ENCODE measurements at regions not wholly inside any gene's neighbourhood (a gene's known extent, or its start where the extent isn't known, plus 50 kb on each side); places are given as distances from the start of the nearest gene placed in this dataset.

DNA sequence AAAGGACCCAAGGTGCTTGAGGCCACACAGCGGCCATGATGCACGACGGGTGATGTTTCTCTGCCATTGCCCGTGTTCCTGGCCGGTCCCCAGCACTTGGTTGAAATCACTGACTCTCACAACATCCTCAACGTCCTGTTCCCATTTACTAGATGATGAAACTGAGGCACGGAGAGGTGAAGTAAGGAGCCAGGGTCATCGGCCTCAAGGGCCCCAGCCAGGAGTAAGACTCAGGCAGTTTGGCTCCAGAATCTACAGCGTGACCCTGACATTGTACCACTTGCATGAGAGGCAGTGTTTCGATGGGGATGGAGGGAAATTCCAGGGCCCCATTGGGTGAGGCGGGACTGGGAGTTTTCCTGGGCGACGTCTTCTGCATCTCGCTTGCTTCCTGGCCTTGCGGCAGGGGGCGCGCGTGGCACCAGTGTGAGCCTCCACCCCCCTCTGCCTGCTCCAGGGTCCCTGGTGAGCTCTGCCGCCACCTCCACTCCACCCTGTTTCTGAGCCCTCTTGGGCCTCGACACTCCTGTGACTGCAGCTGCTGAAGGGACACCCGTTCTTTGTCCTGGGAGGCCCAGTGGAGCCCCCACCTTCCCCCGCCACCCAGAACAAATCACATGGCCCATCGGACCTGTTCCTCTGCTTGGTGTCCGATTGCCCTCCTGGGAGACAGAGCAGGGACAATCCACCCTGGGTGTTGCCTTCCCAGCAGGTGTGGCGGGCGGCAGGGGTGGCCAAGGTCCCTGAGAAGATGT, 133.0 kb upstream of the GSE1 start:
- Mint-ChIP-seq H3K27ac (no peak overlapping the region), H3K4me3 (no peak overlapping the region), H3K4me1 (ENCODE audit: low read depth) (no peaks in the 10 kb centered on the region), H3K27me3 (ENCODE audit: low read depth) (no peaks in the 10 kb centered on the region), H3K36me3 (ENCODE audit: insufficient read depth in 2 of 2) (no peaks in the 10 kb centered on the region), H3K9me3 (no peaks in the 10 kb centered on the region)
- DNase-seq: no peak
- ATAC-seq (replicated peaks in 1 of 2): no peak

DNA sequence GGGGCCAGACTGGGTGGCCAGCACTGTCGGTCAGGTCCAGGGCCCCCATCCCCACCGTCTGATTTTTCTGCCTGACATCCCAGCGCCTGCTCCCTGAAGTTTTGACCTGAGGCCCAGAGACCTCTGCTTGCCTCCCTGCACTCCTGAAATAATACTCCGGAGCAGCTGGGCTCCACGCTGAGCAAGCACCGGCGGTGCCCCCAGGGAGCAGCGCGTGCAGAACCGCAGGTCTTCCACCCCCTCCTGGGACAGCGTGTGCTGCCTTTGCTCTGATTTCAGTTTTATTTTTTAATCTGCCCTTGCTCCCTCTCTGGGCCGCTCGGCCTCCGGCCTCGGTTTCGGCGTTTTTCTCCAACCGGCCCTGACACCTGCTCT, 132.4 kb upstream of the GSE1 start:
- no peak for ATAC-seq (replicated peaks in 1 of 2)
- H3K4me3 Mint-ChIP-seq: no peak overlapping the region
- H3K27me3 Mint-ChIP-seq (ENCODE audit: low read depth): no peaks in the 10 kb centered on the region
- DNase-seq: no peak
- H3K36me3 Mint-ChIP-seq (ENCODE audit: insufficient read depth in 2 of 2): no peaks in the 10 kb centered on the region
- H3K4me1 Mint-ChIP-seq (ENCODE audit: low read depth): no peaks in the 10 kb centered on the region
- no peak overlapping the region for H3K27ac Mint-ChIP-seq
- H3K9me3 Mint-ChIP-seq: no peaks in the 10 kb centered on the region

DNA sequence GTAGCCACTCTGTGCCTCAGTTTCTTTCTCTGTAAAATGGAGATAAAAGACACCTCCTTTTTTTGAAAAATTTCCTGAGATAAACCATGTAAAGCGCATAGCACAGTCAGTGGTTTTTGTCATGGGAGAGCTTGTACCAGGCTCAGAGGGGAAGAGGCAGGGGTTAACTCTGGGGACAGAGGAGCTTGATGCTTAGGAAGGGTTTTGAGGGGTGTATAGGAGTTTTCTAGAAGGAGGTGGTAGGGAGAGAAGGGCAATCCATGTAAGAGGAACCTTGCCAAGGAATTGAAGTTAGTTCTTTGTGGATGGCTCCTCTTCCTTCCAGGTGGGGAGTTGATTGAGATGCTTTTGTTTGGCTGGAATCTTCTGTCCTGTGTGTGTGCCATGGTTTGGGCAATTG, 131.9 kb upstream of the GSE1 start:
- H3K36me3 Mint-ChIP-seq (ENCODE audit: insufficient read depth in 2 of 2): no peaks in the 10 kb centered on the region
- ATAC-seq (replicated peaks in 1 of 2) (no peak), DNase-seq (no peak)
- no peak overlapping the region for H3K27ac Mint-ChIP-seq
- H3K9me3 Mint-ChIP-seq: no peaks in the 10 kb centered on the region
- H3K4me3 Mint-ChIP-seq: no peak overlapping the region
- no peaks in the 10 kb centered on the region for H3K4me1 Mint-ChIP-seq (ENCODE audit: low read depth)
- no peaks in the 10 kb centered on the region for H3K27me3 Mint-ChIP-seq (ENCODE audit: low read depth)

DNA sequence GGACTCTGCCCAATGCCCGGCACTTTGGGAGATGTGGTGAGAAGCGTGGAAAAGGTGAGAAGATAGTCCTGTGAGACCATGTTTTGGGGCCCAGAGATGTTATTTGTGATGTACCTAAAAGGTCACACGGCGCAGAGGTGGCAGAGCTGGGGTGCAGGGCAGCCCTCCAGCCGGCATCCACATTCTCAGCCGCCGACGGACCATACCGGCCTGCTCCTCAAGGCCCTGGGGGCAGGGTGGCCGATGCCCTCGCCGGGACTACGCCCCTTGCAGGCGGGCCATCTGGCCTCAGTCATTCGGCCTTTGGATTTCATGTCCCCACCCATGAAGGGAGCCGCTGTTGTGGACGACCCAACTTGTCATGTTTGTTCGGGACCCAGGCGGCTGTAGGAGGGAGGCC, 131.4 kb upstream of the GSE1 start:
- no peak overlapping the region for H3K27ac Mint-ChIP-seq
- no peaks in the 10 kb centered on the region for H3K36me3 Mint-ChIP-seq (ENCODE audit: insufficient read depth in 2 of 2)

DNA sequence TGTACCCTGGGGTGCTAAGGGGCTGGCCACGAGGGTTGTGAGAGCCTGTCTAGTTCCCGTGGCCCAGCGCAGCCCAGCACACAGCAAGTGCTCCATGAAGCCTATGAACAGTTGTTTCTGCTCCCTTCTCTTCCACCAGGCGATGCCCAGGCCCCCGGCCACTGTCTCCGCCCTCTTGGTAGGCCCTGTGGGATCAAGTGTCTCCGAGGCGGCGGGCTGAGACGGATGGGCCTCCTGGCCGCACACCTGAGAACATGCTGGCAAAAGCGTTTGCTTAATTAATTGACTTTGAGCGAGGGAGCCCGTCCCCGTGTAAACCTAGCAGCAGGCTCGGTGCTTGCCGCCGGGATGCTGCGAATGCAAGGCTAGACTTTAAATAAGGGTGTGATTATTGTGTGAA, 129.7 kb upstream of the GSE1 start:
- no peak overlapping the region for H3K4me3 Mint-ChIP-seq
- DNase-seq (no peak), ATAC-seq (replicated peaks in 1 of 2) (no peak)
- no peak overlapping the region for H3K27ac Mint-ChIP-seq
- no peaks in the 10 kb centered on the region for H3K9me3 Mint-ChIP-seq
- H3K4me1 Mint-ChIP-seq (ENCODE audit: low read depth): no peaks in the 10 kb centered on the region
- H3K36me3 Mint-ChIP-seq (ENCODE audit: insufficient read depth in 2 of 2): no peaks in the 10 kb centered on the region
- H3K27me3 Mint-ChIP-seq (ENCODE audit: low read depth): no peaks in the 10 kb centered on the region

More for the DNA sequence above, 131.4 kb upstream of the GSE1 start:
- H3K9me3 Mint-ChIP-seq: no peaks in the 10 kb centered on the region
- no peak overlapping the region for H3K4me3 Mint-ChIP-seq
- DNase-seq (no peak), ATAC-seq (replicated peaks in 1 of 2) (no peak)
- no peaks in the 10 kb centered on the region for H3K27me3 Mint-ChIP-seq (ENCODE audit: low read depth)
- no peaks in the 10 kb centered on the region for H3K4me1 Mint-ChIP-seq (ENCODE audit: low read depth)

DNA sequence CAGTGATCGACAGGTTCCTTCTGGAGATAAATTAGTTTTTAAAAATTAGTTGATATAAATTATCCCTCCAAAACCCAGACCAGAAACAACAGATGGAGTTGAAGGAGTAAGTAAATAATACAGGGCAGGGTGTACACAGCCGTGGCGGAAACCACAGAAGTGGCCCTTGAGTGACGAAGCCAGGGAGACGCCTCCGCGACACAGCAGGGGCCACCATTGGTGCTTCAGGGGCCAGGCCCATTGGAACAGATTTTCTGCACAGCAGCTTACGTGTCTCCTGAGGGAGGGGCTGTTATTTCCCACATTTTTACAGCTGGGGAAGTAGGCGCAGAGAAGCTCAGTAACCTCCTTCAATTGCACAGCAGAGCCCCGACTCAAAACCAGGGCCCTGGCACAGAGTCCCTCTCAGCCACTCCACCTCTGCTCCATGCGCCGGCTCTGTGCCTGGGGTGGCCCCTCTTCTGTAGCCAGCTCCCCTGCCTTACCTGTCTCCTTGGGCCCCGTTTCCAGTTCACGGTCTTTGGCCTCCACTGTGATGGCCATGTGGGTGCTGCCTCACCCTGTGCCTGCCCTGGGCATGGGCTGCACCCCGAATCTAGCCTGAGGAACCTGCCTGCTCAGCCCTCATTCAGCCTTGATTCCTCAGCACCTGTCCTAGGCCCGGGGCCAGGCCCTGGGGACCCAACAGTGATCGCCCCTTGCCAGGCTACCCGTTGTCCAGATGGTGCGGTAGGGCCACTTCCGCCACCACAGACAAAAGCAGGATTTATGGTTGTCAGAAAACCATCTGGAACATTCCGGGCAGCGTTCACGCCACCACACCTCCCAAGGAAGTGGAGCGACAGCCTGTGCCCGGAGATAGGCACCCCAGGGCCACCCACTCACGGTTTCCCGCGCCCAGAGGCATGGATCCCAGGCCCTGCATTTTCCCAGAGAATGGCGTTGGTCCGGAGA, 128.5 kb upstream of the GSE1 start:
- no peak for DNase-seq
- no peak overlapping the region for H3K27ac Mint-ChIP-seq
- H3K36me3 Mint-ChIP-seq (ENCODE audit: insufficient read depth in 2 of 2): no peaks in the 10 kb centered on the region
- H3K4me1 Mint-ChIP-seq (ENCODE audit: low read depth): no peaks in the 10 kb centered on the region
- ATAC-seq (replicated peaks in 1 of 2): no peak
- H3K9me3 Mint-ChIP-seq: no peaks in the 10 kb centered on the region
- H3K4me3 Mint-ChIP-seq: no peak overlapping the region
- no peaks in the 10 kb centered on the region for H3K27me3 Mint-ChIP-seq (ENCODE audit: low read depth)

DNA sequence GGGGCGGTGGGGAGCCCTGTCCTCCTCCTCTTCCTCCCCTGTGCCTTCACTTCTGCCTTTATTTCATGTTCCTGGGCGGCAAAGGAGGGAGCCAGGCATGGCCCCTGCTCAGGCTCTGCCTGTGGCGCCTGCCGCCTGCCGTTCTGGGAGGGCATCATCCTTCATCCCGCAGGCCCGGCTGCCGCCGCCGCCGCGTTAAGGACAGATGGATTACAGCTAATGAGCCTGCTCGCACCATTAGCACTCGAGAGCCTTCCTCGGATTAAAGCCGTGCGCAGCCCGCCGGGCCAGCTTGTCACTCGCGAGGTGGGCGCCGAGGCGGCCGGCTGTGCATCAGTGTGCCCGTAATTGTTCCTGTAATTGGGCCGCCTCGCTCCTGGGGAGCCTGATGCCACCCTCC, 127.7 kb upstream of the GSE1 start:
- no peaks in the 10 kb centered on the region for H3K9me3 Mint-ChIP-seq
- no peak for DNase-seq
- no peak overlapping the region for H3K4me3 Mint-ChIP-seq
- ATAC-seq (replicated peaks in 1 of 2): no peak
- H3K4me1 Mint-ChIP-seq (ENCODE audit: low read depth): no peaks in the 10 kb centered on the region
- H3K27me3 Mint-ChIP-seq (ENCODE audit: low read depth): no peaks in the 10 kb centered on the region
- no peak overlapping the region for H3K27ac Mint-ChIP-seq
- no peaks in the 10 kb centered on the region for H3K36me3 Mint-ChIP-seq (ENCODE audit: insufficient read depth in 2 of 2)

DNA sequence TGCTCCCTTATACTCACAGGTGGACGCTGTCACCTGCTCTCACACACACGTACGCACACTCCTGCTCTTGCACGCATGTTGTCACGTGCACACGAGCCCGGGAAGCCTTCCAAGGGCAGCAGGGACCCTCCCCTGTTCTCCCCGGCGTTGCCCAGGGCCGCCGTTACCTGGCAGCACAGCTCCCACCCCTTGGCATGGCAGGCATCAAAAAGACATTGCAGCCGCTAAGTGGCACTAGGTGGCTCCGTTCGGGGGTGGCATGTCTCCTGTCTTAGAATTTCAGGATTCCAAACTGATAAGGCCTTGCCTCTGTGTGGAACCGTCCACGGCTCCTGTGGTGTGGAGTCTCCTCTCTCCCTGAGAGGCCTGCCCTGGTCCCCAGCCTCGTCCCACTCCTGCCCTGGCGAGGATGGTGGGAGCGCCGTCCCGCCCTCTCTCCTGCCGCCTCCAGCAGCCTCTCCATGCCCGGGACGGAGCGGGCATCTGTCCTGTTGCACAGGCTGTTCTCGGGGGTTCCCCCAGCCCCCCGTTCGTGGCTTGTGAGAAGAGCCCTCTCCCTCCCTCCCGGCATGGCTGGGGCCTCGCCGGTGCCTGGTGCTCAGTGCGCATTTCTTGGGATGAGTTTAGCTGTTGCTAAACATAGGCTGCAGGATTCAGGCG, 126.7 kb upstream of the GSE1 start:
- no peaks in the 10 kb centered on the region for H3K27me3 Mint-ChIP-seq (ENCODE audit: low read depth)
- H3K9me3 Mint-ChIP-seq: no peaks in the 10 kb centered on the region
- no peak overlapping the region for H3K4me3 Mint-ChIP-seq
- DNase-seq: no peak
- no peaks in the 10 kb centered on the region for H3K36me3 Mint-ChIP-seq (ENCODE audit: insufficient read depth in 2 of 2)
- peaks cover 5% of the 10 kb centered on the region for H3K4me1 Mint-ChIP-seq (ENCODE audit: low read depth)
- H3K27ac Mint-ChIP-seq: no peak overlapping the region
- ATAC-seq (replicated peaks in 1 of 2): no peak

DNA sequence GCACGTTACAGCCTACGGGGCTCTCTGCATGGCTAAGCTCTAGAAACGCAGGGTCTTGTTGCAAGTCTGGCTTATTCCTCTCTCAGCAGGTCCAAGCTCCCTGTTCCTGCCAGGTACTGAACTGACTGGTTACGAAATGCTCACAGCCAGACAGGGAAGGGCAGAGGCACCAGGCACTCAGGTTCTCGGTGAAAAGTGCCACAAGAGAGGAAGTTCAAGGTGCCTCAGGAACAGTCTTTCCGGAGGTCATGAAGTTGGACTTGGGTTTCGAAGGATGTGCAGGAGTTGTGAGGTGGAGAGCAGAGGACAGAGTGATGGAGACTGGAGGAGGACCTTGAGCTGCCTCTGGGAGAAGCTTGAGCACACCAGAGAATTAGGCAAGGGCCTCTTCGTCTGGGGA, 124.7 kb upstream of the GSE1 start:
- no peak for ATAC-seq (replicated peaks in 1 of 2)
- DNase-seq: no peak
- H3K36me3 Mint-ChIP-seq (ENCODE audit: insufficient read depth in 2 of 2): no peaks in the 10 kb centered on the region
- no peak overlapping the region for H3K27ac Mint-ChIP-seq
- peaks cover 7% of the 10 kb centered on the region for H3K4me1 Mint-ChIP-seq (ENCODE audit: low read depth)
- H3K27me3 Mint-ChIP-seq (ENCODE audit: low read depth): no peaks in the 10 kb centered on the region
- no peaks in the 10 kb centered on the region for H3K9me3 Mint-ChIP-seq
- H3K4me3 Mint-ChIP-seq: no peak overlapping the region

DNA sequence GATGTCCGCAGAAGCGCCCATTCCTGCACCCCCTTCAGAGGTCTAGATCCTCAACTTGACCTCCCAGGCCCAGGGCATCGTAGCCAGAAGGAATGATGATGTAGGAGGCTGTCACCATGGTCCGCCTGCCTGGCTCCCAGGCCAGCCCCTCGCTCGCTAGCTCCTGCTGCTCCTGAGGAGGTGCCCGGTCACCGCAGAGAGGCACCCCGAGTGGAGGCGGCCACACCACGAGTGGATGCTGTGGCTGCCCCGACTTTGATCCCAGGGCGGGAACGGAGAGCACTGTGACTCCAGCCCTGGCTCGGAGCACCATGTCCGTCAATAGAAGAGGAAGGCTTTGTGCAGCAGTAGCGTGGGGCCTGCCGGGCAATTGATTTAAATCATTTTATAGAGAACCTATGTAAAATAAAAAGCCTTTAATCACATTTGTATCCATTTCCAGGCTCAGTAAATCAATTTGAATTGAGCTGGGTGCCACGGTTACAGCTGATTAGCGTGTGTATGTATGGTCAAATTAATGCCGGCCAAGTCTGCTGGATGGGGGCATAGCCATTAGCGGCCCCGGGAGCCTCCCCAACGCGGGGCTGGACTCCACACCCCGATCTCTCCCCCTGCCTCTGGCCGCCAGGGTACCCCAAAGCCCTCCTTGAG, 122.6 kb upstream of the GSE1 start:
- no peak overlapping the region for H3K4me3 Mint-ChIP-seq
- ATAC-seq (replicated peaks in 1 of 2) (no peak), DNase-seq (no peak)
- H3K4me1 Mint-ChIP-seq (ENCODE audit: low read depth): peaks cover 7% of the 10 kb centered on the region
- H3K9me3 Mint-ChIP-seq: no peaks in the 10 kb centered on the region
- no peaks in the 10 kb centered on the region for H3K27me3 Mint-ChIP-seq (ENCODE audit: low read depth)
- no peaks in the 10 kb centered on the region for H3K36me3 Mint-ChIP-seq (ENCODE audit: insufficient read depth in 2 of 2)
- H3K27ac Mint-ChIP-seq: no peak overlapping the region

DNA sequence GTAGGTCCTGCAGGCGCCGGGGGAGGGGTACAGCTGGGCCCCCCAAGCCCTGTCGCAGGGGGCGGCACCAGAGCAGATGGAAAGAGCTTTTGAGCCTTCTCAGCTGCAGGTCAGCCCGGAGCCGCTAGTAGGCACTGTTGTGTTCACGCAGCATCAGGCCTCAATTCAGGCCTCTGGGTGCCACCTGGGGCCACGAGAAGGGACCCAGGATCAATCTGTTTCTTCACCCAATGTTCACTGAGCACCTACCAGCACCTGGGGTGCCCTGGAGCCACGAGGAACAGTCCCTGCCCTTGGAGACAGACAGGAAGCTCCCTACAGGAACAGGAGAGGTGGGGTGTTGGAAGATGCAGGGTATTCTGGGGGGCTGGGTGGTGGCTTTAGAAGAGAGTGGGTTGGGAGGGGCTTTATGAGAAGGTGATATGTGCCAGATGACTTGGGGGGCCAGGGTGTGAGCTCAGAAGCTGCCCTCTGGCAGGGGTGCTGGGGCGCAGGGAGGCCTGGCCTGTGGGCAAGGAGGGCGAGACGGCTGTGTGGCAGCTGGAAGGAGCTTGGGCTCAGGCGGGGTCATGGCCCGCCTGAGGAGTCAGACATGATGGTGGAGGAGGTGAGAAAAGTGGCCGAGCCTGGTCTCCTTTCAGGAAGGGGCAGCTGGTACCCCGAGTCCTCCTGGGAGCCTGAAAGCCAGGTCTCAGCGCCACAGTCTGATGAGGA, 121.9 kb upstream of the GSE1 start:
- H3K27me3 Mint-ChIP-seq (ENCODE audit: low read depth): no peaks in the 10 kb centered on the region
- DNase-seq (peak; percentile 38 to 42), ATAC-seq (replicated peaks in 1 of 2) (peak in 1 of 2 donors; percentile 32)
- H3K36me3 Mint-ChIP-seq (ENCODE audit: insufficient read depth in 2 of 2): no peaks in the 10 kb centered on the region
- H3K4me3 Mint-ChIP-seq: no peak overlapping the region
- no peaks in the 10 kb centered on the region for H3K9me3 Mint-ChIP-seq
- peaks cover 7% of the 10 kb centered on the region for H3K4me1 Mint-ChIP-seq (ENCODE audit: low read depth)
- no peak overlapping the region for H3K27ac Mint-ChIP-seq

DNA sequence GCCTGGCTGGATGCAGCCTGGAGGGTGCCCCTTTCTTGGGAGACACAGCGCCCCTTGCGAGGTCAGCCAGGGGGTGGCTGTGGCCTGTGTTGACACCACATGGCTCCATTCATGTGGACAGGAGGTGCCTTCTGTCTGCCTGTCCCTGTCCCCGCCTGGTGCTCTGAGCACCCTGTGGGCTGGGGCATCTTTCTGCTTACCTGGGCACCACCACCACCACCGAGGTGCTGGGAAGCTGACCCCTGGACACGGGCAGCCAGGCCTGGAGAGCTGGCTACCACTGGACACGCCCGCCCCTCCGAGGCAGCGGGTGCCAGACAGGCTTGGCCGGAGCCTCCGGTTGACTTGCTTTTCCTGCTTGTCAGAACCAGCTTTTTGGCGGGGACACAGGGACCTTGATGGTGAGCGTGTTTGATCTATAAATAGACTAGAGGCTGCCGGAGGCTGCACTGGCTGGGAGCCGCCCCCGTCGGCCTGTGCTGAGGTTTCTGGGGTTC, 121.3 kb upstream of the GSE1 start:
- Mint-ChIP-seq H3K4me3 (no peak overlapping the region), H3K27me3 (ENCODE audit: low read depth) (no peaks in the 10 kb centered on the region), H3K27ac (no peak overlapping the region), H3K4me1 (ENCODE audit: low read depth) (peaks cover 7% of the 10 kb centered on the region), H3K9me3 (no peaks in the 10 kb centered on the region), H3K36me3 (ENCODE audit: insufficient read depth in 2 of 2) (no peaks in the 10 kb centered on the region)
- DNase-seq (no peak), ATAC-seq (replicated peaks in 1 of 2) (no peak)

Measured in activated T-cell treated with anti-CD3 and anti-CD28 coated beads, Interleukin-2, amount 50 U/mL, for 72 hours (primary cell).